ENCODE measurements at regions not wholly inside any gene's neighbourhood (a gene's known extent, or its start where the extent isn't known, plus 50 kb on each side); places are given as distances from the start of the nearest gene placed in this dataset.

- no peak for DNase-seq
Measured at GRCh38 chr2:236790963-236791362, 221.3 kb downstream of the ACKR3 start.

GRCh38 chr2:236793023-236794011 lies 223.7 kb downstream of the ACKR3 start:
- TF ChIP-seq POLR2A (IDR thresholded peaks at IDR 0.05) (no peak), CTCF (IDR thresholded peaks at IDR 0.05) (no peak), POLR2AphosphoS5 (IDR thresholded peaks at IDR 0.05) (no peak), EP300 (IDR thresholded peaks at IDR 0.05) (no peak)
- Histone ChIP-seq H3K4me1 (no peaks in the 10 kb centered on the region), H3K27me3 (no peaks in the 10 kb centered on the region), H3K4me3 (no peak overlapping the region), H3K27ac (no peak overlapping the region), H3K9me3 (no peaks in the 10 kb centered on the region), H3K36me3 (no peaks in the 10 kb centered on the region)
- intact Hi-C loops (cut with DNase I; ENCODE audit: low total_unique reads) = no loop called here
- no peak for DNase-seq
- 77 to 86% (median 81%) methylated on average over 31 to 37 of the region's 37 CpGs for WGBS, 5 donors

More at GRCh38 chr2:236790963-236791362, 221.3 kb downstream of the ACKR3 start:
- Histone ChIP-seq H3K27ac (no peak overlapping the region), H3K4me1 (no peaks in the 10 kb centered on the region), H3K27me3 (no peaks in the 10 kb centered on the region), H3K4me3 (no peak overlapping the region), H3K9me3 (no peaks in the 10 kb centered on the region), H3K36me3 (no peaks in the 10 kb centered on the region)
- no peak for TF ChIP-seq EP300 (IDR thresholded peaks at IDR 0.05)
- no peak for TF ChIP-seq POLR2A (IDR thresholded peaks at IDR 0.05)
- no peak for TF ChIP-seq POLR2AphosphoS5 (IDR thresholded peaks at IDR 0.05)
- no peak for TF ChIP-seq CTCF (IDR thresholded peaks at IDR 0.05)
- 62 to 67% (median 64%) methylated on average over 6 of the region's 6 CpGs for WGBS, 5 donors
- intact Hi-C loops (cut with DNase I; ENCODE audit: low total_unique reads) = no loop called here

- H3K27me3 ChIP-seq = no peaks in the 10 kb centered on the region
- no peaks in the 10 kb centered on the region for H3K9me3 ChIP-seq
- WGBS, 5 donors = 50 to 66% (median 56%) methylated on average over 14 of the region's 14 CpGs
- DNase-seq = peak in 1 of 2 donors; percentile 61
- H3K4me1 ChIP-seq = no peaks in the 10 kb centered on the region
- no peaks in the 10 kb centered on the region for H3K36me3 ChIP-seq
- intact Hi-C loops (cut with DNase I; ENCODE audit: low total_unique reads) = no loop called here
- no peak overlapping the region for H3K4me3 ChIP-seq
- no peak overlapping the region for H3K27ac ChIP-seq
- TF ChIP-seq EP300 (IDR thresholded peaks at IDR 0.05) (no peak), POLR2AphosphoS5 (IDR thresholded peaks at IDR 0.05) (no peak)
Measured at GRCh38 chr2:236794176-236794957, 224.7 kb downstream of the ACKR3 start.

GRCh38 chr2:236795169-236795860 lies 225.7 kb downstream of the ACKR3 start:
- Histone ChIP-seq H3K27me3 (no peaks in the 10 kb centered on the region), H3K27ac (no peak overlapping the region), H3K4me3 (no peak overlapping the region), H3K4me1 (no peaks in the 10 kb centered on the region), H3K36me3 (no peaks in the 10 kb centered on the region), H3K9me3 (no peaks in the 10 kb centered on the region)
- intact Hi-C loops (cut with DNase I; ENCODE audit: low total_unique reads) = no loop called here
- 90 to 94% (median 91%) methylated on average over 11 of the region's 11 CpGs for WGBS, 5 donors
- no peak for TF ChIP-seq EP300 (IDR thresholded peaks at IDR 0.05)
- TF ChIP-seq POLR2A (IDR thresholded peaks at IDR 0.05) = no peak
- TF ChIP-seq CTCF (IDR thresholded peaks at IDR 0.05) = no peak
- no peak for TF ChIP-seq POLR2AphosphoS5 (IDR thresholded peaks at IDR 0.05)
- no peak for DNase-seq
